A549 (cell line): ENCODE measurements at regions not wholly inside any gene's neighbourhood (a gene's known extent, or its start where the extent isn't known, plus 50 kb on each side); places are given as distances from the start of the nearest gene placed in this dataset.
"Not testable (repeated sequence)": the region's sequence is repeated elsewhere in the genome, so short reads cannot be mapped to it uniquely, and the experiment has no call there.

Experiments
- ATAC-seq, 2 experiments: fragments of 200-7000 bp in 1 of 2; fragments of >200 bp in 1 of 2; cut with Nextera tagmentation in 1 of 2; cut with Tn5 transposase in 1 of 2; 3 replicates each; pipeline versions ENCODE4 v1.8.0 to v1.9.1; 2018 to 2020; ENCODE audit warnings: mild to moderate bottlenecking in 1 of 2, moderate library complexity in 1 of 2
- CTCF ChIA-PET: fragments of 300-600 bp; sonication (Branson Sonifier 250); formaldehyde crosslinking; extraction: SDS; loops from one replicate; lab custom pipeline; 2021; ENCODE audit warnings: antibody characterized with exemption, inconsistent platforms; lab: Yijun Ruan, JAX
- POLR2A ChIA-PET: fragments of 350-600 bp; formaldehyde crosslinking; extraction: SDS; loops from one replicate; lab custom pipeline; 2021; ENCODE audit warnings: antibody characterized with exemption, inconsistent platforms; lab: Yijun Ruan, JAX
- DNase-seq, 2 experiments: peaks; one replicate each; pipeline versions ENCODE4 v3.0.0 to v3.0.0-alpha.2; 2011 to 2016; ENCODE audit warnings: low read depth in 1 of 2, low spot score in 1 of 2
- FAIRE-seq: peaks from 2 replicates; lab custom pipeline; 2011; peaks lifted over from hg19 to GRCh38; lab: Jason Lieb, UNC
- H3K27ac ChIP-seq, 2 experiments: fragments of >200 bp; sonication (Bioruptor Twin); formaldehyde crosslinking; 3 replicates each; pipeline ENCODE4 v1.5.1; 2016 to 2017
- H3K4me1 ChIP-seq: fragments of >200 bp; sonication (Bioruptor Twin); formaldehyde crosslinking; 3 replicates; pipeline ENCODE4 v1.6.1; 2016
- H3K4me2 ChIP-seq: fragments of >200 bp; sonication (Bioruptor Twin); formaldehyde crosslinking; 3 replicates; pipeline ENCODE4 v1.6.1; 2016
- H3K4me3 ChIP-seq: fragments of >200 bp; sonication (Bioruptor Twin); formaldehyde crosslinking; 3 replicates; pipeline ENCODE4 v1.5.1; 2016
- H3K9me3 ChIP-seq: fragments of >200 bp; sonication (Bioruptor Twin); formaldehyde crosslinking; 3 replicates; pipeline ENCODE4 v1.6.1; 2016
- CBX2 ChIP-seq: fragments of 200-600 bp; sonication (generic); IDR thresholded peaks from 2 replicates; pipeline ENCODE4 v1.6.1; 2016; ENCODE audit warnings: low read depth, mild to moderate bottlenecking, borderline replicate concordance
- CEBPB ChIP-seq, 2 experiments: fragments of >200 bp in 1 of 2; sonication (Bioruptor Twin) in 1 of 2; formaldehyde crosslinking in 1 of 2; IDR thresholded peaks; 2 replicates each; pipeline ENCODE4 v1.6.1; 2012 to 2016
- CHD2 ChIP-seq: fragments of 150-350 bp; IDR thresholded peaks from 2 replicates; pipeline ENCODE4 v1.6.1; 2014; ENCODE audit warnings: low read length; ENCODE audit not compliant: partially characterized antibody
- CTCF ChIP-seq: fragments of >200 bp; sonication (Bioruptor Twin); formaldehyde crosslinking; IDR thresholded peaks from 3 replicates; pipeline ENCODE4 v1.5.1; 2016
- EHMT2 ChIP-seq: fragments of 200-600 bp; sonication (generic); IDR thresholded peaks from 2 replicates; pipeline ENCODE4 v1.6.1; 2016; ENCODE audit warnings: antibody characterized with exemption, low read depth, mild to moderate bottlenecking, moderate library complexity
- FOSB ChIP-seq: fragments of 250-450 bp; sonication (Bioruptor Pico); IDR thresholded peaks from 2 replicates; pipeline ENCODE4 v1.5.0; 2020; ENCODE audit warnings: mild to moderate bottlenecking, moderate library complexity
- FOSL2 ChIP-seq, 2 experiments: fragments of 450-650 bp in 1 of 2; fragments of >200 bp in 1 of 2; sonication (Bioruptor Twin) in 1 of 2; formaldehyde crosslinking; IDR thresholded peaks; 2 replicates each; pipeline versions ENCODE4 v1.5.0 to v1.6.1; 2016 to 2020; ENCODE audit warnings: mild to moderate bottlenecking in 1 of 2, moderate library complexity in 1 of 2
- GATA3 ChIP-seq: IDR thresholded peaks from 2 replicates; pipeline ENCODE4 v1.6.1; 2012; ENCODE audit warnings: borderline replicate concordance
- HDAC2 ChIP-seq: fragments of 200-600 bp; sonication (generic); IDR thresholded peaks from 2 replicates; pipeline ENCODE4 v1.6.1; 2016
- HMGXB4 ChIP-seq: fragments of 250-450 bp; sonication (Bioruptor Pico); IDR thresholded peaks from 2 replicates; pipeline ENCODE4 v1.5.0; 2021; ENCODE audit warnings: mild to moderate bottlenecking, moderate library complexity, borderline replicate concordance
- HOXA7 ChIP-seq: fragments of 250-450 bp; sonication (Bioruptor Pico); IDR thresholded peaks from 2 replicates; pipeline ENCODE4 v1.5.0; 2020; ENCODE audit warnings: mild to moderate bottlenecking, moderate library complexity
- KDM5A ChIP-seq: fragments of 200-600 bp; sonication (generic); IDR thresholded peaks from 2 replicates; pipeline ENCODE4 v1.6.1; 2016; ENCODE audit warnings: antibody characterized with exemption, mild to moderate bottlenecking
- MAFK ChIP-seq: fragments of 450-650 bp; IDR thresholded peaks from 2 replicates; pipeline ENCODE4 v1.6.1; 2014; ENCODE audit not compliant: partially characterized antibody
- NR3C1 ChIP-seq: fragments of >200 bp; sonication (Bioruptor Twin); formaldehyde crosslinking; IDR thresholded peaks from 3 replicates; pipeline ENCODE4 v1.6.1; 2017
- POLR2AphosphoS2 ChIP-seq: conservative IDR thresholded peaks from 2 replicates; pipeline ENCODE4 v1.6.1; 2012; ENCODE audit warnings: low read length, improper control_type of control experiment, inconsistent platforms
- RAD21 ChIP-seq, 2 experiments: fragments of >200 bp in 1 of 2; sonication (Bioruptor Twin) in 1 of 2; formaldehyde crosslinking in 1 of 2; IDR thresholded peaks in 1 of 2; conservative IDR thresholded peaks in 1 of 2; 2 replicates in 1 of 2; 3 replicates in 1 of 2; pipeline ENCODE4 v1.6.1; 2012 to 2018; ENCODE audit warnings: inconsistent platforms in 1 of 2
- RARB ChIP-seq: fragments of 250-450 bp; sonication (Bioruptor Pico); IDR thresholded peaks from 2 replicates; pipeline ENCODE4 v1.8.0; 2021; ENCODE audit warnings: mild to moderate bottlenecking, moderate library complexity
- RFX5 ChIP-seq: fragments of 450-650 bp; IDR thresholded peaks from 2 replicates; pipeline ENCODE4 v1.7.1; 2014; ENCODE audit warnings: antibody characterized with exemption, mild to moderate bottlenecking, moderate library complexity
- SMC3 ChIP-seq: fragments of >200 bp; sonication (Bioruptor Twin); formaldehyde crosslinking; IDR thresholded peaks from 3 replicates; pipeline ENCODE4 v1.6.1; 2018; ENCODE audit warnings: inconsistent platforms
- ZC3H11A ChIP-seq: fragments of 450-650 bp; IDR thresholded peaks from 2 replicates; pipeline ENCODE4 v1.6.1; 2014; ENCODE audit warnings: antibody characterized with exemption, mild to moderate bottlenecking
- WGBS: methylation state at CpG from one replicate; pipeline ENCODE4 v1.1.6; 2017; ENCODE audit errors: missing lambda C conversion rate; 5-methylcytosine and 5-hydroxymethylcytosine counted together

- TF ChIP-seq CEBPB (IDR thresholded peaks at IDR 0.05) (no peak), RAD21 (conservative IDR thresholded peaks at IDR 0.05 in 1 of 2, IDR thresholded peaks at IDR 0.05 in 1 of 2) (no peak), FOSB (no peak), HMGXB4 (CRISPR knock-in tag) (no peak)
Measured at GRCh38 chr12:125341422-125341821, 276.2 kb downstream of the AACS start (continued).

GRCh38 chr12:125343649-125344048 is 278.4 kb downstream of the AACS start:
- 8% methylated on average over 3 of the region's 3 CpGs for WGBS
- no peaks in the 10 kb centered on the region; the same call in 2 of the 3 replicates for H3K9me3 ChIP-seq
- no peak for FAIRE-seq
- ChIA-PET POLR2A (no interaction called here), CTCF (interaction anchor here (1.4 to 3.7 kb wide), 2 partner anchors 12 to 161 kb away, joined by 6 to 15 read pairs; no protein-coding TSS in a partner anchor)
- no peak for TF ChIP-seq EHMT2
- TF ChIP-seq KDM5A = no peak
- H3K4me3 ChIP-seq = no peak overlapping the region
- H3K27ac ChIP-seq = no peak overlapping the region
- no peak for DNase-seq
- no peak overlapping the region for H3K4me2 ChIP-seq
- no peaks in the 10 kb centered on the region for H3K4me1 ChIP-seq
- ATAC-seq = no peak

- POLR2A ChIA-PET = no interaction called here
- no peak overlapping the region for H3K4me3 ChIP-seq
- TF ChIP-seq CHD2 (no peak), ZC3H11A (no peak), CTCF (no peak), RAD21 (conservative IDR thresholded peaks at IDR 0.05 in 1 of 2, IDR thresholded peaks at IDR 0.05 in 1 of 2) (0 out of 5 replicates have a peak, but pooled peaks of 1 of the 2 experiments have one; percentile 16)
- no peaks in the 10 kb centered on the region for H3K4me1 ChIP-seq
- WGBS = 15% methylated on average over 4 of the region's 4 CpGs
- H3K4me2 ChIP-seq = no peak overlapping the region
- no peak overlapping the region for H3K27ac ChIP-seq
- DNase-seq (no peak), ATAC-seq (no peak), FAIRE-seq (no peak)
- CTCF ChIA-PET = interaction anchor here (0.7 to 3.7 kb wide), 2 partner anchors 11 to 15 kb away, joined by 4 to 15 read pairs; no protein-coding TSS in a partner anchor
- no peaks in the 10 kb centered on the region; the same call in 2 of the 3 replicates for H3K9me3 ChIP-seq
Measured at GRCh38 chr12:125346362-125346761, 281.1 kb downstream of the AACS start.

- ChIA-PET POLR2A (no interaction called here), CTCF (no interaction called here)
- no peak for FAIRE-seq
- H3K4me2 ChIP-seq = no peak overlapping the region
- no peak for TF ChIP-seq SMC3
- TF ChIP-seq EHMT2 = no peak
- TF ChIP-seq GATA3 = no peak
- TF ChIP-seq POLR2AphosphoS2 = no peak
- no peak for TF ChIP-seq CHD2
- no peak for TF ChIP-seq CEBPB (IDR thresholded peaks at IDR 0.05)
- no peak for TF ChIP-seq RFX5
- TF ChIP-seq NR3C1 = no peak
- no peak for TF ChIP-seq CBX2
- no peak for TF ChIP-seq HDAC2
- no peak for TF ChIP-seq MAFK
- TF ChIP-seq HOXA7 (CRISPR knock-in tag) = no peak
- TF ChIP-seq RARB (CRISPR knock-in tag) = no peak
- no peak for TF ChIP-seq FOSL2 (IDR thresholded peaks at IDR 0.05)
- no peak for TF ChIP-seq FOSL2 (CRISPR knock-in tag; IDR thresholded peaks at IDR 0.05)
- WGBS = 0% methylated on average over 2 of the region's 2 CpGs
- no peaks in the 10 kb centered on the region; the same call in 2 of the 3 replicates for H3K9me3 ChIP-seq
- no peaks in the 10 kb centered on the region for H3K4me1 ChIP-seq
- H3K4me3 ChIP-seq = no peak overlapping the region
- no peak overlapping the region for H3K27ac ChIP-seq
- ATAC-seq = no peak
- DNase-seq = no peak
Measured at GRCh38 chr12:125351788-125352187, 286.6 kb downstream of the AACS start.

- H3K4me1 ChIP-seq, DNase-seq, POLR2A ChIA-PET, H3K4me3 ChIP-seq, CTCF ChIA-PET, H3K4me2 ChIP-seq, H3K9me3 ChIP-seq, FAIRE-seq, H3K27ac ChIP-seq, ATAC-seq: not testable (repeated sequence)
Measured at GRCh38 chr12:125353002-125353401, 287.8 kb downstream of the AACS start.
